Mammary epithelial cell (primary cell): ENCODE measurements at regions not wholly inside any gene's neighbourhood (a gene's known extent, or its start where the extent isn't known, plus 50 kb on each side); places are given as distances from the start of the nearest gene placed in this dataset.

Source experiments
- CTCF ChIP-seq, 2 donors: IDR thresholded peaks in 1 of 2; conservative IDR thresholded peaks in 1 of 2; 2 replicates each; pipeline ENCODE4 v1.5.1; 2011 to 2012; ENCODE audit warnings: inconsistent platforms in 2 of 2, low read length in 2 of 2, mild to moderate bottlenecking in 2 of 2, control low read depth in 1 of 2, low read depth in 1 of 2; ENCODE audit not compliant: insufficient read depth in 1 of 2; ENCODE audit errors: extremely low read depth in 1 of 2
- EZH2 ChIP-seq: IDR thresholded peaks from 2 replicates; pipeline ENCODE4 v1.6.1; 2012; ENCODE audit warnings: low read length, inconsistent platforms, borderline replicate concordance

- TF ChIP-seq CTCF (conservative IDR thresholded peaks at IDR 0.05 in 1 of 2, IDR thresholded peaks at IDR 0.05 in 1 of 2; ENCODE audit: extremely low read depth in 1 of 2, insufficient read depth in 1 of 2, low read depth in 1 of 2, low read length in 2 of 2) (no peak), EZH2 (no peak)
These were observed 713.8 kb upstream of the RBFOX1 start for GRCh38 chr16:6618874-6619273.
